HG02623 (cell line): ENCODE measurements at regions not wholly inside any gene's neighbourhood (a gene's known extent, or its start where the extent isn't known, plus 50 kb on each side); places are given as distances from the start of the nearest gene placed in this dataset.

Source experiments
- ATAC-seq: cut with Tn5 transposase; IDR thresholded peaks from one replicate; pipeline ENCODE4 v1.9.1; 2021; ENCODE audit warnings: moderate library complexity; ENCODE audit not compliant: unreplicated experiment

- no peak for ATAC-seq
Observed at GRCh38 chr21:15363921-15364320, 299.1 kb upstream of the NRIP1 start.

- ATAC-seq: no peak
Observed at GRCh38 chr21:15365751-15366392, 301.1 kb upstream of the NRIP1 start.

- no peak for ATAC-seq
Observed at GRCh38 chr21:15366555-15366954, 301.8 kb upstream of the NRIP1 start.

DNA sequence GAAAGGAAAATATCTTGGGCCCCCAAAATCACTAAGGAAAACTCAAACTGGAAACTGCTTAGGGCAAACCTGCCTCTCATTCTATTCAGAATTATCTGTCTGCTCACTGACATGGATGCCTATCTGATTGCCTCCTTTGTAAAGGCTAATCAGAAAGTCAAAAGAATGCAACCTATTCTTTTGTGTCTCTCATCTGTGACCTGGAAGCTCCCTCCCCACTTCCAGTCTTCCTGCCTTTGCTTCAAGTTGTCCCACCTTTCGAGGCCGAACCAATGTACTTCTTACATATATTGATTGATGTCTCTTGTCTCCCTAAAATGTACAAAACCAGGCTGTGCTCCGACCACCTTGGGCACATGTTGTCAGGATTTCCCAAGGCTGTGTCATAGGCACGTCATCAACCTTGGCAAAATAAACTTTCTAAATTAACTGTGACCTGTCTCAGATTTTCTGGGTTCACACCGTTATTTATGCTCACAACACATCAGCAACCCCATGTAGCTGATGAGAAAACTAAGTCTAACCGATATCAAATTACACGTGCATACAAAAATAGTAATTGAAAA is 302.3 kb upstream of the NRIP1 start:
- ATAC-seq: no peak

DNA sequence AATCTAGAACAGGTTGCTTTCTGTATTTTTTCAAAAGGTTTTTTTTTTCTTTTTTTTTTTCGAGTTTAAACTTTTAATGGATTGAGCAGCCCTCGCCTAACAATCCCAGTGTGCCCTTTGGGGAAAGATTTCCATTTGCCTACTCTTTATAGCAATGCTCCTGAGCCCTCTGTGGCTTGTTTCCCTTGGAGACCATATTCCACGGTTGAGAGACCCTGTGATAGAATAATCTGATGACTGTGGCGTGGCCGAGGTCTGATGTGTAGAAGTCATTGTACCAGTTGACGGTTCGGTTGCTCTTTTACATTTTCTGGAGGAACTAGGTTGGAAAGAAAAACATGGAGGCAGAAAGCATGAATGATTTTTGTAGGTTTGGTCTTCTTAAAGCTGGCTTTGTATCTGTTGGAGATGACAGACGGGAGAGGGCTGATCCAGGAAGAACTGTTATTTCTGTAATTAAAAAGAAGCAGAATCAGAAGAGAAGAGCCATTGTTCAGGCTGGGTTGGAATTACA is 305.7 kb upstream of the NRIP1 start:
- ATAC-seq: no peak

DNA sequence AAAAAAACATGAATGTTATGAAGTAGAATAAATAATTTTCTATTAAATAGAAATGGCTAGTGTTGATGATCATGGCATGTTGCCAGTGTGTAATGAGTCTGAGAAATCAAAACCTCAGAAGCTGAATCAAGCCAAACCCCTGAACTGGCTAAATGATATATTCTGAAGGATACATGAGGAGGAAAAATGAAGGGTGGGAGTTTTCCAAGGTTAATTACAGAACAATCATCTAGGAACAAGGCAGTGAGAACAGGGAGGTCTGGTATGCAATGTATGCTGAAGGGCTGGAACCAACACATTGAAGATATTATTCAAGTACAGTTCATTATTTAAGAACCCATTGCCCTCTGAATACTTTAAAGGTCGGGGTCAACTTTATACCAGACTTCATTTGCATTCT is 309.1 kb upstream of the NRIP1 start:
- ATAC-seq: no peak

GRCh38 chr21:15379776-15380175 is 315.0 kb upstream of the NRIP1 start:
- no peak for ATAC-seq

- ATAC-seq: no peak
Observed at GRCh38 chr21:15383588-15383987, 318.8 kb upstream of the NRIP1 start.

DNA sequence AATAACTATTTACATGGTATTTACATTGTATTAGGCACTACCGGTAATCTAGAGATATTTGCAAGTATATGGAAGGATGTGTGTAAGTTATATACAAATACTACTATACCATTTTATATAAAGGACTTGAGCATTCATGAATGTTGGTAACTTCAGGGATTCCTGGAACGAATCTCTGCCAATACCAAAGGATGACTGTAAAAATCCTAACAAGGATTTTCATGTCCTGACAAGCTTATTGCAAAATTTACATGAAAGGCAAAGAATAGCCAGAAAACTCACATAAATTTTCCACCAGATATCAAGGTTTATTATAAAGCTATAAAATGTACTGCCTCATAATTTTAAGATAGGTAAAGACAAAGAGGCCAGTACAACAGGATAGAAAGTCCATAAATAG is 325.2 kb upstream of the NRIP1 start:
- no peak for ATAC-seq

GRCh38 chr21:15397258-15397657 is 332.5 kb upstream of the NRIP1 start:
- no peak for ATAC-seq

DNA sequence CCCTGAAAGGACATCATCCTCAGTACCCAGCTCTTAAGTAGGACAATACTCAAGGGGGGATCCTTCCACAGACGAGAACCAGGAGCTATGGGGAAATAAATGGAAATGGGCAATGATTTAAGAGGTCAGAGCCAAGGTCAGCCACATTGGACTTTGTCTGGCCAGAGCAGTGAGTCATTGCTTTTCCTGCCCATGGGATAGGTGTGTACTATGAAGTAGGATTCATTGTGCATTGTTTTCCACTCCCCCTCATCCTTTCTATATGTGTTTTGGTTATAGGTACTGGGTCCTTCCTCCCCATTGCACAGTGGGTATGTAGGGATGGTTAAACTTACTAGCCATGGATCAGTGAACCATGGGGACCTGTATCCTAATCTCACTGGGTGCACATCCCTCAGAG is 328.9 kb upstream of the USP25 start:
- ATAC-seq: no peak

DNA sequence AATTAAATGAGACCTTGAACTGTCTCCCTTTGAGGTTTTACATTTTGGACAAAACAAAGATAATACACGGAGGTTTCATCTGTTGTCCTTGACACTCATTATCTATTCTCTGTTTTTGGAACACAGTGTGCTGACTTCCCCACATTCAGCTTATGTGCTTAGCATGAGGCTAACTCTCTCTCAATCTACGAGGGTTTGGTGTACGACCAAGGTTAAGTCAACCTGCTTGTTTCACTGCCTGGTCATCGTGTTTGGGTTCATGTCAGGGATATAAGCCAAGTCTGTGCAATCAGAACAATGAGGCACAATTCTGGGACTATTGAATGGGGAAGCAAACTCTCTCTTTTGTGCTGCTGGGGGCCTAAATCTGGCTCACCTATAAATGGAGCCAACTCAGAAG is 328.5 kb upstream of the USP25 start:
- no peak for ATAC-seq

- no peak for ATAC-seq
Observed at GRCh38 chr21:15405214-15405613, 324.6 kb upstream of the USP25 start.

DNA sequence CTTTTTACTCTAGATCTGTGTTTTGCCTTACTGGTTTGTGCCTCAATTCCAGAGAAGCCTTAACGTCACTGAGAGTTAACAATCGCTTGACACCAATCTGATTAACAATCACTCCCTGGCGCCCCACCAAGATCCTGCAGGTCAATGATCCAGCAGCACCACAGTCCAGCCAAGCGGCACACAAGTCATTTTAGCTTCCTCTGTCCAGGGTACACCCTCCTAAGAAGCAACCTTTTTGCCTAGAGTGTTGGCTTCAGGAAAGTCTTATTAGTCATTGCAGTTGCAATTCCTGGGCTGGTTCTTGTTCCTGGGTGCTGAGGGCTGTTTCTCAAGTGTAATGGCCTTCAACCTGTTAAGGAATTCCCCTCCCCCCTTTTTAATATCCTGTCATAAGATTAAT is 323.0 kb upstream of the USP25 start:
- ATAC-seq: no peak

- no peak for ATAC-seq
Observed at GRCh38 chr21:15407585-15407984, 322.2 kb upstream of the USP25 start.

DNA sequence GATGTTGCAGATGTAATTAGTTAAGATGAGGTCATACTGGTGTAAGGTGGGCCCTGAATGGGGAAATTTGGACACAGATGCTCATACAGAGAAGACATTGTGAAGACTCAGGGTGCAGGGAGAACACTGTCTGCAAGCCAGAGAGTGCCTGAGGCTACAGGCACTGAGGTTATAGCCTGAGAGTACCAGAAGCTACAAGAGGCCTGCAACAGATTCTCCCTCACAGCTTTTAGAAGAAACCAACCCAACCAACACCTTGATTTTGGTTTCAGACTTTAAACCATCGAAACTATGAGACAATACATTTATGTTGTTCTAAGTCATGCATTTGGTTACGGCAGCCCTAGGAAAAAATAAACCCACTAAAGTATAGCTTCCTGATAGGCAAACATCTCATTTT is 321.7 kb upstream of the USP25 start:
- no peak for ATAC-seq

DNA sequence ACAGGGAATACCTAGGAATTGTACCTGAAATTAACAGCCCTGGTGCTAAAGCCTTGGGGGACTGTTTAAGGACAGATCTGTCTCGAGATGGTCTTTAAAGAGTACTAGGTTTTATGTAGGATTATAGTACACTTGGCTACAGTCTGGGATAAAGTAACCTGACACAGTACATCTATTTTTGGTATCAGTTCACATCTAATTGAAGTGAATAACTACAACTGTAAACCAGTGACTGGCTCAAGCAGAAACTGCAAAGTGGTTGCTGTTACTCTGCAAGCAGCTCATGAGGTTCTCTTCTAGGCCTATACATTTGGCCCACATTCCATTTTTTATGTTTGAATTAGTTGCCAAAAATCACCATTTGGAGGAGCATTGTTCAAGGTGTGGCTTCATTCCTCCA is 320.8 kb upstream of the USP25 start:
- ATAC-seq: no peak

- no peak for ATAC-seq
Observed at GRCh38 chr21:15410853-15411252, 318.9 kb upstream of the USP25 start.

- no peak for ATAC-seq
Observed at GRCh38 chr21:15414057-15414456, 315.7 kb upstream of the USP25 start.

- no peak for ATAC-seq
Observed at GRCh38 chr21:15415541-15416261, 314.1 kb upstream of the USP25 start.

GRCh38 chr21:15421441-15421881 is 308.3 kb upstream of the USP25 start:
- no peak for ATAC-seq

- ATAC-seq: no peak
Observed at GRCh38 chr21:15421947-15422346, 307.8 kb upstream of the USP25 start.
